ENCODE measurements at regions not wholly inside any gene's neighbourhood (a gene's known extent, or its start where the extent isn't known, plus 50 kb on each side); places are given as distances from the start of the nearest gene placed in this dataset.
"Not testable (repeated sequence)": the region's sequence is repeated elsewhere in the genome, so short reads cannot be mapped to it uniquely, and the experiment has no call there.

DNA sequence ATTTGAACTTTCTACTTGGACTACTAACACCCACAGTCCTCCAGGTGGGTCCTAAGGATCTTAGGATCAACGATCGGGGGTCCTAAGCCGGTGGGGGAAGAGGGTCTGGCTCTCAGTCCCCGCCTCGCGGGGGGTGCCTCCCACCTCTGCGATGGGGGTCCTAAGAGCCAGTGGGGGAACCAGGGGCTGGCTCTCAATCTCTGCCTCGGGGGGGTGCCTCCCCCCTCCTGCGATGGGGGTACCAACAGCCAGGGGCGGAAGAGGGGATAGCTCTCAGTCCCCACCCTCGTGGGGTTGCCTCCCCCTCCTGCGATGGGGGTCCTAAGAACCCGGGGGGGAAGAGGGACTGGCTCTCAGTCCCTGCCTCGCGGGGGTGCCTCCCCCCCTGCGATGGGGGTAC, 165.3 kb downstream of the ATP6V0E2 start:
- TF ChIP-seq EZH2 (IDR thresholded peaks at IDR 0.05; ENCODE audit: borderline replicate concordance, low read depth, low read length, severe bottlenecking): not testable (repeated sequence)
- TF ChIP-seq, protein P1, sequence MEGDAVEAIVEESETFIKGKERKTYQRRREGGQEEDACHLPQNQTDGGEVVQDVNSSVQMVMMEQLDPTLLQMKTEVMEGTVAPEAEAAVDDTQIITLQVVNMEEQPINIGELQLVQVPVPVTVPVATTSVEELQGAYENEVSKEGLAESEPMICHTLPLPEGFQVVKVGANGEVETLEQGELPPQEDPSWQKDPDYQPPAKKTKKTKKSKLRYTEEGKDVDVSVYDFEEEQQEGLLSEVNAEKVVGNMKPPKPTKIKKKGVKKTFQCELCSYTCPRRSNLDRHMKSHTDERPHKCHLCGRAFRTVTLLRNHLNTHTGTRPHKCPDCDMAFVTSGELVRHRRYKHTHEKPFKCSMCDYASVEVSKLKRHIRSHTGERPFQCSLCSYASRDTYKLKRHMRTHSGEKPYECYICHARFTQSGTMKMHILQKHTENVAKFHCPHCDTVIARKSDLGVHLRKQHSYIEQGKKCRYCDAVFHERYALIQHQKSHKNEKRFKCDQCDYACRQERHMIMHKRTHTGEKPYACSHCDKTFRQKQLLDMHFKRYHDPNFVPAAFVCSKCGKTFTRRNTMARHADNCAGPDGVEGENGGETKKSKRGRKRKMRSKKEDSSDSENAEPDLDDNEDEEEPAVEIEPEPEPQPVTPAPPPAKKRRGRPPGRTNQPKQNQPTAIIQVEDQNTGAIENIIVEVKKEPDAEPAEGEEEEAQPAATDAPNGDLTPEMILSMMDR (IDR thresholded peaks at IDR 0.05; ENCODE audit: borderline replicate concordance, extremely low read depth, low read length, poor library complexity, severe bottlenecking): not testable (repeated sequence)
